ENCODE measurements at regions not wholly inside any gene's neighbourhood (a gene's known extent, or its start where the extent isn't known, plus 50 kb on each side); places are given as distances from the start of the nearest gene placed in this dataset.

GRCh38 chr11:130528298-130529261 lies 80.1 kb downstream of the ADAMTS15 start:
- no peak for TF ChIP-seq CTCF (IDR thresholded peaks at IDR 0.05)
- no peak for TF ChIP-seq POLR2A (IDR thresholded peaks at IDR 0.05)
